Naive thymus-derived CD4-positive, alpha-beta T cell (primary cell): ENCODE measurements at regions not wholly inside any gene's neighbourhood (a gene's known extent, or its start where the extent isn't known, plus 50 kb on each side); places are given as distances from the start of the nearest gene placed in this dataset.

ENCODE experiments used
- ATAC-seq: fragments of 150-1000 bp; cut with Tn5 transposase; 2 replicates; pipeline ENCODE4 v1.10.0; 2021; ENCODE audit warnings: mild to moderate bottlenecking, moderate library complexity
- CTCF ChIA-PET: fragments of 350-600 bp; sonication (Branson Sonifier 250); formaldehyde crosslinking; loops from one replicate; lab custom pipeline; 2021; ENCODE audit warnings: antibody characterized with exemption; lab: Charles Lee
- POLR2A ChIA-PET: fragments of 350-600 bp; sonication (Branson Sonifier 250); formaldehyde crosslinking; loops from one replicate; lab custom pipeline; 2021; ENCODE audit warnings: antibody characterized with exemption, inconsistent platforms; lab: Charles Lee
- DNase-seq, 9 donors: peaks; one replicate each; pipeline versions ENCODE4 v3.0.0 to v3.0.0-alpha.2; 2020 to 2022; ENCODE audit warnings: mixed read lengths in 1 of 9
- H3K27ac ChIP-seq: one replicate; pipeline ENCODE4 v1.7.0; 2013; ENCODE audit warnings: mild to moderate bottlenecking, low read depth, low read length, moderate library complexity
- H3K27me3 ChIP-seq, 2 donors: one replicate each; pipeline ENCODE4 v1.7.0; 2013; ENCODE audit warnings: low read length in 2 of 2, mild to moderate bottlenecking in 2 of 2, moderate library complexity in 2 of 2; ENCODE audit not compliant: control insufficient read depth in 2 of 2, insufficient read depth in 2 of 2
- H3K36me3 ChIP-seq, 3 experiments: 1 replicate in 2 of 3; 2 replicates in 1 of 3; pipeline ENCODE4 v1.7.0; 2013; ENCODE audit warnings: low read length in 3 of 3, mild to moderate bottlenecking in 3 of 3, moderate library complexity in 1 of 3; ENCODE audit not compliant: insufficient read depth in 3 of 3, control insufficient read depth in 2 of 3
- H3K4me1 ChIP-seq, 2 donors: one replicate each; pipeline ENCODE4 v1.7.0; 2013; ENCODE audit warnings: low read length in 2 of 2, mild to moderate bottlenecking in 2 of 2, moderate library complexity in 1 of 2; ENCODE audit not compliant: control insufficient read depth in 2 of 2, insufficient read depth in 2 of 2
- H3K4me3 ChIP-seq: 2 replicates; pipeline ENCODE4 v1.7.0; 2013; ENCODE audit warnings: mild to moderate bottlenecking, low read length
- H3K9me3 ChIP-seq, 3 experiments: 1 replicate in 2 of 3; 2 replicates in 1 of 3; pipeline ENCODE4 v1.7.0; 2013; ENCODE audit warnings: low read length in 3 of 3; ENCODE audit not compliant: control insufficient read depth in 2 of 3
- H3K27ac Mint-ChIP-seq, 9 donors: one replicate each; pipeline ENCODE4 v1.8.0; 2020 to 2022; ENCODE audit warnings: mixed read lengths in 9 of 9, mild to moderate bottlenecking in 8 of 9, moderate library complexity in 5 of 9, inconsistent platforms in 2 of 9
- H3K27me3 Mint-ChIP-seq, 5 donors: one replicate each; pipeline ENCODE4 v1.8.0; 2021 to 2022; ENCODE audit warnings: mixed read lengths in 5 of 5, mild to moderate bottlenecking in 1 of 5
- H3K36me3 Mint-ChIP-seq, 5 donors: one replicate each; pipeline ENCODE4 v1.8.0; 2020 to 2022; ENCODE audit warnings: mixed read lengths in 5 of 5, mild to moderate bottlenecking in 3 of 5, inconsistent platforms in 1 of 5
- H3K4me1 Mint-ChIP-seq, 7 donors: one replicate each; pipeline ENCODE4 v1.8.0; 2020 to 2022; ENCODE audit warnings: mixed read lengths in 7 of 7, mild to moderate bottlenecking in 3 of 7, inconsistent platforms in 1 of 7
- H3K4me3 Mint-ChIP-seq, 10 donors: one replicate each; pipeline ENCODE4 v1.8.0; 2020 to 2022; ENCODE audit warnings: mild to moderate bottlenecking in 10 of 10, mixed read lengths in 10 of 10, moderate library complexity in 6 of 10, inconsistent platforms in 2 of 10
- H3K9me3 Mint-ChIP-seq, 11 donors: one replicate each; pipeline ENCODE4 v1.8.0; 2020 to 2022; ENCODE audit warnings: mixed read lengths in 11 of 11, mild to moderate bottlenecking in 4 of 11, inconsistent platforms in 1 of 11, moderate library complexity in 1 of 11
- intact Hi-C, 2 donors: fragments of 100-400 bp; cut with micrococcal nuclease; formaldehyde crosslinking; loops; one replicate each; pipeline ENCODE4 v1.15.1; 2023

- no peak overlapping the region for H3K4me3 Mint-ChIP-seq
- H3K36me3 ChIP-seq: no peaks in the 10 kb centered on the region
- no peaks in the 10 kb centered on the region for H3K36me3 Mint-ChIP-seq
- no peaks in the 10 kb centered on the region for H3K4me1 ChIP-seq
- POLR2A ChIA-PET: no interaction called here
- peaks cover 0 to 18% (median 5%) of the 10 kb centered on the region in 5 donors for H3K27me3 Mint-ChIP-seq
- peaks cover 0 to 3% (median 0%) of the 10 kb centered on the region in 11 donors for H3K9me3 Mint-ChIP-seq
- DNase-seq (no peak), ATAC-seq (no peak)
- H3K27me3 ChIP-seq: no peaks in the 10 kb centered on the region
- CTCF ChIA-PET: no interaction called here
- no peak overlapping the region for H3K27ac Mint-ChIP-seq
- no peaks in the 10 kb centered on the region for H3K9me3 ChIP-seq
- intact Hi-C loops: no loop called here
- H3K27ac ChIP-seq: no peak overlapping the region
- H3K4me3 ChIP-seq: no peak overlapping the region
- no peaks in the 10 kb centered on the region for H3K4me1 Mint-ChIP-seq
Observed at GRCh38 chr9:75505654-75506053, 384.8 kb upstream of the PCSK5 start.

- no peak overlapping the region for H3K4me3 ChIP-seq
- intact Hi-C loops: no loop called here
- Mint-ChIP-seq H3K27ac (no peak overlapping the region), H3K36me3 (no peaks in the 10 kb centered on the region), H3K4me3 (no peak overlapping the region), H3K27me3 (peaks cover 0 to 18% (median 0%) of the 10 kb centered on the region in 5 donors), H3K4me1 (no peaks in the 10 kb centered on the region), H3K9me3 (no peaks in the 10 kb centered on the region)
- no peaks in the 10 kb centered on the region for H3K4me1 ChIP-seq
- ChIA-PET CTCF (no interaction called here), POLR2A (no interaction called here)
- no peaks in the 10 kb centered on the region for H3K27me3 ChIP-seq
- ATAC-seq (no peak), DNase-seq (no peak)
- no peaks in the 10 kb centered on the region for H3K36me3 ChIP-seq
- H3K27ac ChIP-seq: no peak overlapping the region
- H3K9me3 ChIP-seq: no peaks in the 10 kb centered on the region
Observed at GRCh38 chr9:75529463-75529862, 361.0 kb upstream of the PCSK5 start.

GRCh38 chr9:75531588-75531987 is 358.9 kb upstream of the PCSK5 start:
- H3K27ac ChIP-seq: no peak overlapping the region
- H3K9me3 Mint-ChIP-seq: peaks cover 0 to 1% (median 0%) of the 10 kb centered on the region in 11 donors
- H3K4me3 Mint-ChIP-seq: no peak overlapping the region
- no peak for ATAC-seq
- no peaks in the 10 kb centered on the region for H3K9me3 ChIP-seq
- peaks cover 0 to 8% (median 0%) of the 10 kb centered on the region in 5 donors for H3K27me3 Mint-ChIP-seq
- no peak for DNase-seq
- POLR2A ChIA-PET: no interaction called here
- H3K4me3 ChIP-seq: no peak overlapping the region
- H3K4me1 ChIP-seq: no peaks in the 10 kb centered on the region
- intact Hi-C loops: no loop called here
- CTCF ChIA-PET: no interaction called here
- H3K27ac Mint-ChIP-seq: no peak overlapping the region
- H3K4me1 Mint-ChIP-seq: no peaks in the 10 kb centered on the region
- no peaks in the 10 kb centered on the region for H3K36me3 ChIP-seq
- no peaks in the 10 kb centered on the region for H3K36me3 Mint-ChIP-seq
- H3K27me3 ChIP-seq: no peaks in the 10 kb centered on the region

- no peaks in the 10 kb centered on the region for H3K36me3 ChIP-seq
- no peak overlapping the region for H3K27ac ChIP-seq
- no peaks in the 10 kb centered on the region for H3K27me3 ChIP-seq
- DNase-seq: no peak
- no peak overlapping the region for H3K4me3 ChIP-seq
- intact Hi-C loops: no loop called here
- no peaks in the 10 kb centered on the region for H3K4me1 Mint-ChIP-seq
- CTCF ChIA-PET: no interaction called here
- no peaks in the 10 kb centered on the region for H3K27me3 Mint-ChIP-seq
- no peak for ATAC-seq
- no peaks in the 10 kb centered on the region for H3K4me1 ChIP-seq
- H3K27ac Mint-ChIP-seq: no peak overlapping the region
- POLR2A ChIA-PET: no interaction called here
- no peaks in the 10 kb centered on the region for H3K9me3 ChIP-seq
- peaks cover 0 to 1% (median 0%) of the 10 kb centered on the region in 11 donors for H3K9me3 Mint-ChIP-seq
- H3K36me3 Mint-ChIP-seq: no peaks in the 10 kb centered on the region
- no peak overlapping the region for H3K4me3 Mint-ChIP-seq
Observed at GRCh38 chr9:75532233-75533050, 358.0 kb upstream of the PCSK5 start.

GRCh38 chr9:75539523-75539922 is 350.9 kb upstream of the PCSK5 start:
- Mint-ChIP-seq H3K27me3 (peaks cover 0 to 10% (median 4%) of the 10 kb centered on the region in 5 donors), H3K27ac (no peak overlapping the region), H3K9me3 (peaks cover 0 to 1% (median 0%) of the 10 kb centered on the region in 11 donors), H3K4me3 (no peak overlapping the region), H3K4me1 (no peaks in the 10 kb centered on the region), H3K36me3 (no peaks in the 10 kb centered on the region)
- Histone ChIP-seq H3K4me3 (no peak overlapping the region), H3K4me1 (no peaks in the 10 kb centered on the region), H3K9me3 (no peaks in the 10 kb centered on the region), H3K27ac (no peak overlapping the region), H3K36me3 (no peaks in the 10 kb centered on the region), H3K27me3 (no peaks in the 10 kb centered on the region)
- POLR2A ChIA-PET: no interaction called here
- intact Hi-C loops: no loop called here
- DNase-seq: no peak
- CTCF ChIA-PET: interaction anchor here (0.6 kb wide), 1 partner anchor 724 kb away, joined by 3 read pairs; no protein-coding TSS in a partner anchor
- ATAC-seq: no peak

- Mint-ChIP-seq H3K27me3 (peaks cover 0 to 10% (median 4%) of the 10 kb centered on the region in 5 donors), H3K36me3 (no peaks in the 10 kb centered on the region), H3K4me3 (no peak overlapping the region), H3K27ac (no peak overlapping the region), H3K4me1 (no peaks in the 10 kb centered on the region), H3K9me3 (peaks cover 0 to 1% (median 0%) of the 10 kb centered on the region in 11 donors)
- Histone ChIP-seq H3K9me3 (no peaks in the 10 kb centered on the region), H3K4me3 (no peak overlapping the region), H3K27me3 (no peaks in the 10 kb centered on the region), H3K27ac (no peak overlapping the region), H3K4me1 (no peaks in the 10 kb centered on the region), H3K36me3 (no peaks in the 10 kb centered on the region)
- intact Hi-C loops: no loop called here
- POLR2A ChIA-PET: no interaction called here
- CTCF ChIA-PET: no interaction called here
- DNase-seq: no peak
- ATAC-seq: no peak
Observed at GRCh38 chr9:75540185-75540584, 350.3 kb upstream of the PCSK5 start.

GRCh38 chr9:75541734-75542133 is 348.7 kb upstream of the PCSK5 start:
- POLR2A ChIA-PET: no interaction called here
- H3K4me1 Mint-ChIP-seq: no peaks in the 10 kb centered on the region
- H3K27ac ChIP-seq: no peak overlapping the region
- DNase-seq (no peak), ATAC-seq (no peak)
- no peaks in the 10 kb centered on the region for H3K9me3 ChIP-seq
- no peak overlapping the region for H3K27ac Mint-ChIP-seq
- H3K36me3 ChIP-seq: no peaks in the 10 kb centered on the region
- H3K4me3 ChIP-seq: no peak overlapping the region
- CTCF ChIA-PET: no interaction called here
- H3K9me3 Mint-ChIP-seq: peaks cover 0 to 2% (median 0%) of the 10 kb centered on the region in 11 donors
- no peaks in the 10 kb centered on the region for H3K4me1 ChIP-seq
- H3K27me3 ChIP-seq: no peaks in the 10 kb centered on the region
- no peaks in the 10 kb centered on the region for H3K36me3 Mint-ChIP-seq
- intact Hi-C loops: no loop called here
- no peak overlapping the region for H3K4me3 Mint-ChIP-seq
- peaks cover 0 to 10% (median 4%) of the 10 kb centered on the region in 5 donors for H3K27me3 Mint-ChIP-seq
